Activated effector memory CD4-positive, alpha-beta T cell treated with anti-CD3 and anti-CD28 coated beads, Interleukin-2, amount 50 U/mL, for 16 hours (primary cell): ENCODE measurements at regions not wholly inside any gene's neighbourhood (a gene's known extent, or its start where the extent isn't known, plus 50 kb on each side); places are given as distances from the start of the nearest gene placed in this dataset.

Experiments
- DNase-seq: peaks from one replicate; pipeline ENCODE4 v3.0.0-alpha.2; 2020

GRCh38 chr3:13223574-13224237, 150.5 kb upstream of the IQSEC1 start:
- DNase-seq = no peak

- DNase-seq = no peak
Measured at GRCh38 chr3:13222891-13223573, 149.8 kb upstream of the IQSEC1 start.

- no peak for DNase-seq
Measured at GRCh38 chr3:13222131-13222530, 148.9 kb upstream of the IQSEC1 start.

- DNase-seq = no peak
Measured at GRCh38 chr3:13221491-13222061, 148.3 kb upstream of the IQSEC1 start.

GRCh38 chr3:13220991-13221390, 147.8 kb upstream of the IQSEC1 start:
- no peak for DNase-seq

- no peak for DNase-seq
Measured at GRCh38 chr3:13219902-13220296, 146.7 kb upstream of the IQSEC1 start.

- no peak for DNase-seq
Measured at GRCh38 chr3:13219077-13219901, 146.1 kb upstream of the IQSEC1 start.

GRCh38 chr3:13218541-13218908, 145.3 kb upstream of the IQSEC1 start:
- DNase-seq = no peak

GRCh38 chr3:13217736-13218540, 144.7 kb upstream of the IQSEC1 start:
- DNase-seq = no peak

- no peak for DNase-seq
Measured at GRCh38 chr3:13217253-13217652, 144.0 kb upstream of the IQSEC1 start.

GRCh38 chr3:13215940-13216546, 142.8 kb upstream of the IQSEC1 start:
- DNase-seq = no peak

- no peak for DNase-seq
Measured at GRCh38 chr3:13214847-13215472, 141.7 kb upstream of the IQSEC1 start.

GRCh38 chr3:13213911-13214846, 140.9 kb upstream of the IQSEC1 start:
- DNase-seq = no peak

- DNase-seq = no peak
Measured at GRCh38 chr3:13213490-13213889, 140.3 kb upstream of the IQSEC1 start.

- no peak for DNase-seq
Measured at GRCh38 chr3:13211605-13212210, 138.5 kb upstream of the IQSEC1 start.

- no peak for DNase-seq
Measured at GRCh38 chr3:13210221-13210975, 137.2 kb upstream of the IQSEC1 start.

- no peak for DNase-seq
Measured at GRCh38 chr3:13209634-13209997, 136.4 kb upstream of the IQSEC1 start.

- no peak for DNase-seq
Measured at GRCh38 chr3:13208706-13209633, 135.7 kb upstream of the IQSEC1 start.
